GM19463 (cell line): ENCODE measurements at regions not wholly inside any gene's neighbourhood (a gene's known extent, or its start where the extent isn't known, plus 50 kb on each side); places are given as distances from the start of the nearest gene placed in this dataset.

ENCODE experiments used
- ATAC-seq: cut with Tn5 transposase; IDR thresholded peaks from one replicate; pipeline ENCODE4 v1.9.1; 2021; ENCODE audit warnings: mild to moderate bottlenecking, moderate library complexity; ENCODE audit not compliant: unreplicated experiment

GRCh38 chr4:110770353-110770752 lies 147.5 kb upstream of the PITX2 start:
- no peak for ATAC-seq

GRCh38 chr4:110778521-110778920 lies 155.6 kb upstream of the PITX2 start:
- ATAC-seq = no peak

GRCh38 chr4:110780538-110780937 lies 157.7 kb upstream of the PITX2 start:
- ATAC-seq = no peak

GRCh38 chr4:110781944-110782343 lies 159.1 kb upstream of the PITX2 start:
- no peak for ATAC-seq

- ATAC-seq = no peak
Measured at GRCh38 chr4:110787109-110787508, 164.2 kb upstream of the PITX2 start.

- ATAC-seq = no peak
Measured at GRCh38 chr4:110787707-110788106, 164.8 kb upstream of the PITX2 start.

- ATAC-seq = no peak
Measured at GRCh38 chr4:110788302-110788701, 165.4 kb upstream of the PITX2 start.

GRCh38 chr4:110792036-110792435 lies 169.2 kb upstream of the PITX2 start:
- ATAC-seq = no peak

- ATAC-seq = no peak
Measured at GRCh38 chr4:110793381-110793801, 170.5 kb upstream of the PITX2 start.

GRCh38 chr4:110793890-110794554 lies 171.1 kb upstream of the PITX2 start:
- peak; percentile 63 for ATAC-seq

GRCh38 chr4:110795971-110796370 lies 173.1 kb upstream of the PITX2 start:
- ATAC-seq = no peak

- ATAC-seq = no peak
Measured at GRCh38 chr4:110797486-110797885, 174.6 kb upstream of the PITX2 start.

GRCh38 chr4:110798687-110799086 lies 175.8 kb upstream of the PITX2 start:
- ATAC-seq = no peak

GRCh38 chr4:110799211-110799610 lies 176.3 kb upstream of the PITX2 start:
- ATAC-seq = no peak

GRCh38 chr4:110801591-110801990 lies 178.7 kb upstream of the PITX2 start:
- ATAC-seq = no peak

GRCh38 chr4:110808351-110808878 lies 185.5 kb upstream of the PITX2 start:
- ATAC-seq = peak; percentile 97

- ATAC-seq = no peak
Measured at GRCh38 chr4:110815950-110816349, 193.1 kb upstream of the PITX2 start.

GRCh38 chr4:110816367-110816766 lies 193.5 kb upstream of the PITX2 start:
- ATAC-seq = no peak

GRCh38 chr4:110821186-110821585 lies 198.3 kb upstream of the PITX2 start:
- ATAC-seq = no peak

- ATAC-seq = peak; percentile 92
Measured at GRCh38 chr4:110823251-110823650, 200.4 kb upstream of the PITX2 start.

- ATAC-seq = no peak
Measured at GRCh38 chr4:110824344-110824743, 201.5 kb upstream of the PITX2 start.

- ATAC-seq = no peak
Measured at GRCh38 chr4:110826656-110827055, 203.8 kb upstream of the PITX2 start.

GRCh38 chr4:110830461-110830860 lies 207.6 kb upstream of the PITX2 start:
- no peak for ATAC-seq
